Activated CD4-positive, alpha-beta memory T cell treated with anti-CD3 and anti-CD28 coated beads, Interleukin-2, amount 10 ng/mL, durations not matched to agents 7 days and 5 days (primary cell): ENCODE measurements at regions not wholly inside any gene's neighbourhood (a gene's known extent, or its start where the extent isn't known, plus 50 kb on each side); places are given as distances from the start of the nearest gene placed in this dataset.

Experiments used
- CTCF ChIA-PET: fragments of 350-600 bp; sonication (Branson Sonifier 250); formaldehyde crosslinking; loops from one replicate; lab custom pipeline; 2021; ENCODE audit warnings: antibody characterized with exemption, inconsistent platforms; lab: Charles Lee
- POLR2A ChIA-PET: fragments of 350-600 bp; sonication (Branson Sonifier 250); formaldehyde crosslinking; loops from one replicate; lab custom pipeline; 2021; ENCODE audit warnings: antibody characterized with exemption; lab: Charles Lee
- DNase-seq: peaks from one replicate; pipeline ENCODE4 v3.0.0-alpha.2; 2020
- H3K27ac Mint-ChIP-seq: one replicate; pipeline ENCODE4 v1.8.0; 2021; ENCODE audit warnings: mild to moderate bottlenecking, mixed read lengths
- H3K27me3 Mint-ChIP-seq: one replicate; pipeline ENCODE4 v1.8.0; 2021; ENCODE audit warnings: mixed read lengths
- H3K36me3 Mint-ChIP-seq: one replicate; pipeline ENCODE4 v1.8.0; 2021; ENCODE audit warnings: low read depth, mixed read lengths
- H3K4me1 Mint-ChIP-seq: one replicate; pipeline ENCODE4 v1.8.0; 2021; ENCODE audit warnings: mixed read lengths
- H3K4me3 Mint-ChIP-seq: one replicate; pipeline ENCODE4 v1.8.0; 2021; ENCODE audit warnings: mild to moderate bottlenecking, mixed read lengths
- H3K9me3 Mint-ChIP-seq: one replicate; pipeline ENCODE4 v1.8.0; 2021; ENCODE audit warnings: mixed read lengths

- H3K9me3 Mint-ChIP-seq = peaks cover 8% of the 10 kb centered on the region
- no peaks in the 10 kb centered on the region for H3K27me3 Mint-ChIP-seq
- H3K4me1 Mint-ChIP-seq = no peaks in the 10 kb centered on the region
- no peak overlapping the region for H3K27ac Mint-ChIP-seq
- H3K36me3 Mint-ChIP-seq = no peaks in the 10 kb centered on the region
- POLR2A ChIA-PET = no interaction called here
- no peak for DNase-seq
- no peak overlapping the region for H3K4me3 Mint-ChIP-seq
- CTCF ChIA-PET = no interaction called here
Measured at GRCh38 chr22:47445716-47446290, 683.4 kb downstream of the TBC1D22A start.

- peaks cover 8% of the 10 kb centered on the region for H3K9me3 Mint-ChIP-seq
- ChIA-PET POLR2A (no interaction called here), CTCF (no interaction called here)
- DNase-seq = no peak
- H3K36me3 Mint-ChIP-seq = no peaks in the 10 kb centered on the region
- no peaks in the 10 kb centered on the region for H3K4me1 Mint-ChIP-seq
- no peak overlapping the region for H3K4me3 Mint-ChIP-seq
- H3K27me3 Mint-ChIP-seq = no peaks in the 10 kb centered on the region
- H3K27ac Mint-ChIP-seq = no peak overlapping the region
Measured at GRCh38 chr22:47445212-47445611, 682.8 kb downstream of the TBC1D22A start.

GRCh38 chr22:47444746-47445065 is 682.3 kb downstream of the TBC1D22A start:
- ChIA-PET CTCF (no interaction called here), POLR2A (no interaction called here)
- no peaks in the 10 kb centered on the region for H3K4me1 Mint-ChIP-seq
- no peaks in the 10 kb centered on the region for H3K27me3 Mint-ChIP-seq
- no peak for DNase-seq
- H3K36me3 Mint-ChIP-seq = no peaks in the 10 kb centered on the region
- peaks cover 8% of the 10 kb centered on the region for H3K9me3 Mint-ChIP-seq
- H3K27ac Mint-ChIP-seq = no peak overlapping the region
- H3K4me3 Mint-ChIP-seq = no peak overlapping the region

GRCh38 chr22:47443836-47444745 is 681.6 kb downstream of the TBC1D22A start:
- H3K27me3 Mint-ChIP-seq = no peaks in the 10 kb centered on the region
- peak; percentile 4 for DNase-seq

GRCh38 chr22:47442821-47443220 is 680.4 kb downstream of the TBC1D22A start:
- Mint-ChIP-seq H3K36me3 (no peaks in the 10 kb centered on the region), H3K4me1 (no peaks in the 10 kb centered on the region), H3K27ac (no peak overlapping the region), H3K27me3 (no peaks in the 10 kb centered on the region), H3K9me3 (peaks cover 8% of the 10 kb centered on the region), H3K4me3 (no peak overlapping the region)
- ChIA-PET POLR2A (no interaction called here), CTCF (no interaction called here)
- no peak for DNase-seq

More at GRCh38 chr22:47443836-47444745, 681.6 kb downstream of the TBC1D22A start:
- ChIA-PET POLR2A (no interaction called here), CTCF (no interaction called here)
- Mint-ChIP-seq H3K4me3 (no peak overlapping the region), H3K27ac (no peak overlapping the region), H3K4me1 (no peaks in the 10 kb centered on the region), H3K9me3 (peaks cover 8% of the 10 kb centered on the region), H3K36me3 (no peaks in the 10 kb centered on the region)

GRCh38 chr22:47439643-47440265 is 677.3 kb downstream of the TBC1D22A start:
- Mint-ChIP-seq H3K4me1 (no peaks in the 10 kb centered on the region), H3K27ac (no peak overlapping the region), H3K27me3 (no peaks in the 10 kb centered on the region), H3K4me3 (no peak overlapping the region), H3K9me3 (peaks cover 8% of the 10 kb centered on the region), H3K36me3 (no peaks in the 10 kb centered on the region)
- ChIA-PET POLR2A (no interaction called here), CTCF (no interaction called here)
- DNase-seq = no peak

- Mint-ChIP-seq H3K4me1 (no peaks in the 10 kb centered on the region), H3K36me3 (no peaks in the 10 kb centered on the region), H3K4me3 (no peak overlapping the region), H3K27ac (no peak overlapping the region), H3K9me3 (peaks cover 3% of the 10 kb centered on the region), H3K27me3 (no peaks in the 10 kb centered on the region)
- DNase-seq = no peak
- ChIA-PET POLR2A (no interaction called here), CTCF (no interaction called here)
Measured at GRCh38 chr22:47437636-47438035, 675.2 kb downstream of the TBC1D22A start.

- DNase-seq = no peak
- Mint-ChIP-seq H3K4me1 (no peaks in the 10 kb centered on the region), H3K27me3 (no peaks in the 10 kb centered on the region), H3K36me3 (no peaks in the 10 kb centered on the region), H3K27ac (no peak overlapping the region), H3K9me3 (no peaks in the 10 kb centered on the region), H3K4me3 (no peak overlapping the region)
- CTCF ChIA-PET = no interaction called here
- POLR2A ChIA-PET = no interaction called here
Measured at GRCh38 chr22:47437110-47437509, 674.7 kb downstream of the TBC1D22A start.

- ChIA-PET CTCF (no interaction called here), POLR2A (no interaction called here)
- Mint-ChIP-seq H3K27ac (no peak overlapping the region), H3K27me3 (no peaks in the 10 kb centered on the region), H3K4me3 (no peak overlapping the region), H3K4me1 (no peaks in the 10 kb centered on the region), H3K36me3 (no peaks in the 10 kb centered on the region), H3K9me3 (no peaks in the 10 kb centered on the region)
- no peak for DNase-seq
Measured at GRCh38 chr22:47435826-47436225, 673.4 kb downstream of the TBC1D22A start.

GRCh38 chr22:47435204-47435487 is 672.7 kb downstream of the TBC1D22A start:
- ChIA-PET POLR2A (no interaction called here), CTCF (no interaction called here)
- H3K36me3 Mint-ChIP-seq = no peaks in the 10 kb centered on the region
- H3K4me1 Mint-ChIP-seq = no peaks in the 10 kb centered on the region
- H3K27ac Mint-ChIP-seq = no peak overlapping the region
- no peak overlapping the region for H3K4me3 Mint-ChIP-seq
- DNase-seq = no peak
- no peaks in the 10 kb centered on the region for H3K27me3 Mint-ChIP-seq
- no peaks in the 10 kb centered on the region for H3K9me3 Mint-ChIP-seq

GRCh38 chr22:47434336-47435203 is 672.1 kb downstream of the TBC1D22A start:
- H3K9me3 Mint-ChIP-seq = no peaks in the 10 kb centered on the region
- ChIA-PET CTCF (no interaction called here), POLR2A (no interaction called here)
- no peaks in the 10 kb centered on the region for H3K4me1 Mint-ChIP-seq
- no peak for DNase-seq
- H3K27me3 Mint-ChIP-seq = no peaks in the 10 kb centered on the region
- no peak overlapping the region for H3K4me3 Mint-ChIP-seq
- no peaks in the 10 kb centered on the region for H3K36me3 Mint-ChIP-seq
- no peak overlapping the region for H3K27ac Mint-ChIP-seq

- ChIA-PET POLR2A (no interaction called here), CTCF (no interaction called here)
- Mint-ChIP-seq H3K27me3 (no peaks in the 10 kb centered on the region), H3K4me3 (no peak overlapping the region), H3K27ac (no peak overlapping the region), H3K4me1 (no peaks in the 10 kb centered on the region), H3K36me3 (no peaks in the 10 kb centered on the region), H3K9me3 (no peaks in the 10 kb centered on the region)
- DNase-seq = no peak
Measured at GRCh38 chr22:47433627-47434026, 671.2 kb downstream of the TBC1D22A start.

- H3K27ac Mint-ChIP-seq = no peak overlapping the region
- H3K4me1 Mint-ChIP-seq = no peaks in the 10 kb centered on the region
- no peaks in the 10 kb centered on the region for H3K27me3 Mint-ChIP-seq
- no peaks in the 10 kb centered on the region for H3K36me3 Mint-ChIP-seq
- no peak for DNase-seq
- H3K4me3 Mint-ChIP-seq = no peak overlapping the region
- CTCF ChIA-PET = no interaction called here
- no peaks in the 10 kb centered on the region for H3K9me3 Mint-ChIP-seq
- POLR2A ChIA-PET = no interaction called here
Measured at GRCh38 chr22:47432683-47433082, 670.2 kb downstream of the TBC1D22A start.
